GM04503 (cell line): ENCODE measurements at regions not wholly inside any gene's neighbourhood (a gene's known extent, or its start where the extent isn't known, plus 50 kb on each side); places are given as distances from the start of the nearest gene placed in this dataset.

Experiments used
- DNase-seq: peaks from one replicate; pipeline ENCODE4 v3.0.0-alpha.2; 2012; ENCODE audit warnings: low read depth

DNA sequence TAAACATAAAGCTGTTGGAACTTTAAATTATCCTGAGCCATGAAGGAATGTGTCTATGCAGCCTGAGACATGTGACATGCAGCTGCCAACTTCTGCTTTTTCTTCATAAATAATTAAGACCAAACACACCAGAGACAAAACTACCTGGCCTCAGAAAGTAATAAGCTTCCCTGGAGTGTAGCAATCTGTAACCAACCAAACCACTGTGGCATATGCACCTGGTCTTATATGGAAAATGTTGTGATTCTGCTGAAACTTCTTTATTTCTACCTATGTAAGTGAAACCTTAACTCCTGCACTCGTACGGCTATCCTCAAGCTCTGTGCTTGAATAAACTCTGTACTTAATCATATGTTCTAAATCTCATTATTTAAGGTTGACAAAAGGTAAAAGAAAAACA is 515.0 kb downstream of the TMEM182 start:
- no peak for DNase-seq

DNA sequence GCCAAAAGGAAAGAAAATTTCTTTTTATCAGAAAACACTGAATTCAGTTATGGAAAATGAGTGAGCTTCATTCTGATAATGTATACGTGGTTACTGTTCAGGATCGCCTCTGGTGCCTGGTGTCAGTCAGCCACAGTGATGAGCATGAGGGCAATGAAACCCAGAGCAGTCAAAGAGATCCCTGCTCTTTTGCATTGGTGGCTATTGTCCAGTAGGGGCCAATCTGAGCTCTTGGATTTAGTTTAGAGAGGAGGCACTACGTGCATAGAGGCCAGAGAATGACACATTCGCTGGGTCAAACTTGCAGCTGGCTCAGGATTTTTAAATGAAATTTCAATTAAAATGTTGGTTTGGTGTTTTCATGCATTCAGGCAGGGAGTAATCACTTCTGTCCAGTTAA is 522.9 kb downstream of the TMEM182 start:
- DNase-seq, result no peak

DNA sequence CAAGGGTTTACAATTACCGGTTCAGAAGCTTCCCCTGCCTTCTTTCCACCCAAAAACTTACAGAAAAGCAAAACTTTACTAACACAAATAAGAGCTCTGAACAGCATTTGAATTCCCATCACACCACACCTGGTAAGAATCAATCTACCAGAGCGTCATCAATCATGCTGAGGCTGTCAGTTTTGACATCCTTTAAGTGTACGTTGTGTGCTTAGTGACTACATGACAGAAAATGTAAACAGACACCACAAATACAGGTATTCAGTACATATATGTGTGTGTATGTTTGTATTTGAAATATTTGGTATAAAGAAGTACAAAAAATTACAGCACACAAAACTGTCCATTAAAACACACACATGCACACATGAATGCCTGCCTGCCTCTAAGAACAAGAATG is 523.5 kb downstream of the TMEM182 start:
- no peak for DNase-seq

DNA sequence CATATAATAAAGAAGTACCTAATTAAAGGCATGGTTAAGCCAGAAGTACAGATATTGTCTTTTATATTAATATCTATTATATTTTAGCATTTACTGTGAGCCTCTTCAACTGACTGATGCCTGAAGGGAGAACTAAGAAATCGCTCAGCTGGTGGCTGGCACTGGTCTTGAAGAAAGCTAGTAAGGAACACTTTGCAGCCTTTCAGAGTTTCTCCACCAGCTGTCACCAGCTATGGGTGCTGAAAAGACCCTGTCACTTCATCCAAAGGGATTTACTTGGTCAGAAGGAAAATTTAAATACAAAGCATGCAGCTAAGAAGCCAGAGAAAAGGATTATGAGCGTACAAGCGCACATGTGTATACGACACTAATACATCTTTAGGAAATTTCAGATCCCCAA is 525.9 kb downstream of the TMEM182 start:
- no peak for DNase-seq

DNA sequence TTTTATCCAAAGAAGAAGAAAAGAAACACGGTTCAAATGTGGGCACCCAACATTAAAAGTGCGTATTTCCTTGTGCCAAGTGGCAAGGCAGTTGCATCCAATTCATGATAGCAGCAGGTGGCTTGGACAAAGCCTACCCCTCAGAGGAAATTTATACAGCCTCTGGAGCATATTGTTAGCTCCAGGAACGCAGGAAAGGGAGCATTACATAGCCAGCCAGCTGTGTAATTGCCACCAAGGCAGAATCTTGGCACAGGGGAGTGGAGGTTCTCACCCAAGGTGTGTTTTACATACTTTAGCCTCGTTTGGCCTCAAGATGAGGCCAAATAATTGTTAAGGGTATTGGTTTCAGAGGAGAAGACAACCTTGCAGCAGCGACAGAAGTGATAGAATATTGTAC is 526.9 kb downstream of the TMEM182 start:
- no peak for DNase-seq

DNA sequence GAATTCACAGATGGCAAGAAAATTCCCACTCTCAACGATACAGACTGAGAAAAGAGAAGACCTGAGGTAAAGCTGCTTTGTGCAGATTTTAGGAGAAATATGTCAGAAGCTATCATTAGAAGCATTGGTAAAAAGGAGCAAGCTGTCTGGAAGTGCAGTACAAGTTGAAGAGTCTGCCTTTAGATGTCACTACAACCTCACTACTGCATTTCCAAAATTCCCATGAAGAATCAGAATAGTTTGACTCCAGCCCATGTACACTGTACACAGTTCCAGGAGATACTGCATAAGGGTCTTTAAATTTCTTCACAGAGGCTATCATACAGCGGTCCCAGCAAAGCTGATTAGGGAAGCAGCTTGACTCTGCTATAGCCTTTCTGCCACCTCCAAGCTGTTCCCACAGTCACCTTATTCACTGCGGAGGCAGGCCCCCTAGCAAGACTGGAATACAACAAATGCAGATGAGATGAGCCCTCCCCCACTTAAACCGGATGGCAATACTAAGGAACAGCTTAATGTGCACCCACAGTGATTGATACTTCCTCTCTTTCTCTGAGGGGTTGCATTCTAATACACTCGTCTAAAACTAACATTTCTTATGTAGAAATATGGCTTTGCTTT is 527.4 kb downstream of the TMEM182 start:
- DNase-seq, result no peak

DNA sequence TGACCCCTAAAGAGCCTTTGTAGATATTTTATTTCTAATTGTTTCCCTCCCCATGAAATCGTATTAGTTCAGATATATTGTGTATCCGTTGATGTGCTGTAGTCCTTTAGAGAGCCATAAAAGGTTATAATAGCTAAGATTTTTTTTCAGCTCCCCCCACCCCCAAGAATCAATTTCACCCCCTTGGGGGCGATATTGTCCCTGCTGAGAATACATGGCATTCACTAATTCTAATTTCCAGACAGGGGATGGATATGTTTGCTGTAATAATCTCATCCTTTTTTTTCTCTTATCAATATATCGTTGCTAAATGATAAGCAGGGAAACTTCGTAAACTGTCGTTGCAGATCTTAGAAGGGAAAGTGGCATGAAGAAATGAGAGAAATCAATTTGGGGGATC is 530.7 kb downstream of the TMEM182 start:
- no peak for DNase-seq

DNA sequence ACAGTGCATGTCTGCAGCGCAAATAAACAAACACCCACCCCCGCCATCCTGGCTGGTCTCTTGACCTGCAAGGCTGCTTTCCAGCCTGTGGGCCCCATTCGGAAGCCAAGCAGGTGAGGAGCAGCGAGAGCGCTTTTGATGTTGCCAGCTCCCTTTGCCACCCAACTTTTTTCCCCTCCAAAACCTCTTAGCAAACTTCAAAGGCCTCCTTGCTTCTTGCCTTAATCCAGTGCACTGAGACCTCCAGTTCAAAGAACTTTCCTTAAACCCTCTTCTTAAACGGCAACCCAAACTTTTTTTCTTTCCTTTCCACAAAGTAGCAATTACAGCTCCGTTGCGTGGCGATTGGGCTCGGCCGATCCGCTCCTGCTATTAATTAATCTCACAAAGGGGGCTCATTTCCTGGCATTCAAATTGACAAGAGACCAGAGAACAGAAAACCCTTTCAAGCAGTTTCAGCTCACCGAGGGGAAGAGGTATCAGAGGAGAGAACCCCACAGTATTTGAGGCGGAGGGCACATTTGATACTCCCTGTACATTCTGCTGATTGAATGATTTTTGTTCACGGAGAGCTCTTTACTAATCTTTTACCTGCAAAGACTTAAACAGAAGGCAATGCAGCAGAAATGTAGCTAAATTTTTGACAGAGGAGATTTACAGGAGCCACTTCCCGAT is 531.4 kb downstream of the TMEM182 start:
- no peak for DNase-seq

DNA sequence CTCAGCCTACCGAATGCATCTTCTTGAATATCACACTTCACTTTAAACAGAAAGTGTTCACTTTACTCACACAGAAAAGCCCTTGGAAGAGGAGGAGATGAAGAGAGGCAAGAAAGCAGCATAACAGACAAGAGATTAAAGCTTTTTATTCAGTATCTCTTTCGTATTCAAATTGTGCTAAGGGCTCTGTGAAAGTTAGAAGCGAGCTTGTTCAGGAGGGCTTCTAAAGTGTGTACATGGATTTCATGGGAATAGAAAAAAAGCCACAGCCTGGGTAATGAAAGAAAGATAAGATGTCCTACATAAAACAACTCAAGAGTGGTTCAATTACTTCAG is 531.9 kb downstream of the TMEM182 start:
- DNase-seq, result no peak

DNA sequence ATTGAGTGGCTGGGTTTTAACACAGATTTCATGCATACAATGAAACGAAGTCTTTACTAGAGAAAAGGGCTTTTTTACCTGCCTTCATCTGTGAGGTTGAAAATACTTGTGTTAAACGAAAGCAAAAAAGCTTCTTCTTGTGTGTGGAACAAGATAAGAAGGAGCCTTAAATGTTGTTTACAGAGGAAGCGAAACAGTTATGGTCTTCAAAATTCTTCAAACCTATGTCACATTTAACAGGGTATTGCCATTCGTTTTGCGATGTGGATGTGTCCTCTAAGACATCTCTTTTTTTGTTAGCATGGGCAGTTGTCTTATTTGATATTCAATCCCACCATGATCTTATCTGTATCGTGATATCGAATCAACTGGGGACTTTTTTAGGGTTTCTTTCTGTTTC is 532.6 kb downstream of the TMEM182 start:
- no peak for DNase-seq

DNA sequence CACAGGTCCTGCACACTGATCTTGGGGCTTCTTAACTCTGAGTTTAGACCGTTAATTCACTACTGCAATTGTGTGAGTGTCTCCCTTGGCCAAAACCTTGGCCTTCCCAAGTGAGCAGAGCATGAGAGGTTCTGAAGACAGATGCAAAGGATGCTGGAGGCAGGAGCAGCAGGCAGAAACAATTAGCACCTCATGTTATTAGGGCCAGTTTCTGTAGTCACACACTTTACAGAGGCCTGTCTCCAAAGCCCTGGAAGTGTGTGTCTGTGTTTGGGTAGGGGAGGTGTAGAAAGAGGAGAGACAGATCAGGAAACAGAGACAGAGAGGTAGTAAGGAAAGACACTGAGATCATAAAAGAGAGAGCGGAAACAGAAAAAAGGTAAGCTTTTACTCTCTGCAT is 533.8 kb downstream of the TMEM182 start:
- DNase-seq, result no peak

DNA sequence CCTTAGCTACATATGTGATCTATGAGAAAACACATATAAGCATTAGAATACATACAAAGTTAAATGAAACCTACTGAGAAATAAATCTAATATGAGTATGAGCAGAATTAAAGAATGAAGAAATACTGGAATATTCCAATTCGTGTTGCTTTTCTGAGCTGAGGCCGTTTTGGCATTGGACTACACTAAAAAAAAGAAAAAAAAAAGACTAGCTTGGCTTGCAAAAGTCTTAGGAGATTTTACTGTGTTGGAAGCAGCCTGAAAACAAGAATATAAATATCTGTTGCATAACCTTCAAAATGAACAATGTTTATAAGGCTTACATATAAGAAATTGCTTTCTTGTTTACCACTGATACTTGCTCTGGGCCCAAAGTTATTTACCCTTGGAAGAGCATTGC is 562.8 kb downstream of the TMEM182 start:
- no peak for DNase-seq

DNA sequence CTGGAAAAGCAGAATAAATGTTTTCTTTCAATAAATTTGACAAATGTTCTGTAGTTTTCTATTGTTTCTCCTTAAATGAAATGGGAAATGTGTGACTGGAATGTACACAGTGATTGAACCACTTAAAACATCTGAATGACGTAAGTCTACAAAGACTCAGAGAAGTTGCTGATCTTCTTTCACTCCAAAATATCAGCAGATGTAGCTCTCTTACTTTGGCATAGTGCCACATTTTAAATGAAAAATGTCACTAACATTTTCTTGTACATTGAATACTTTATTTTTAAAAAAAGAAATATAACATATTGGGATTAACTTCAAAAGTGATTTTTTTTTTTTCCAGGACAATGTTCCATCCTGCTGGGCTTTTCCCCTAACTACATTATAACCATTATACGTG is 565.6 kb downstream of the TMEM182 start:
- no peak for DNase-seq

DNA sequence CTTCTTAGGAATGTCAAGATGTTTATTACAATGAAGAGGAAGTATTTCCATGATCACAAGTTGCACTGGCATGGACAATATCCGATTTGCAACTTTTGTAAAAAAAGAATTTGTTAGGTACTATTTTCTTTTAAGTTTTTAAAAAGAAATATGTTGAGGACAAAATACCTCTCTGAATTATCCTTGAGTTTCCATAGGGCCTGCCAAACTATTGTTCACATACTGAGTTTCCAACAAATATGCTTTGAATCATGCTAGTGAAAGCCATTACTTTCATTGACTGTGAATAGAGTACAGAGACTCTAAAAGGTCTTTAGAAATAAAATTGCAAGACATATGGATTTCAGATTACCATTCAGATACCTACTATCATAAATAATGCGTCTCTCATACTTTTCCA is 566.1 kb downstream of the TMEM182 start:
- no peak for DNase-seq

DNA sequence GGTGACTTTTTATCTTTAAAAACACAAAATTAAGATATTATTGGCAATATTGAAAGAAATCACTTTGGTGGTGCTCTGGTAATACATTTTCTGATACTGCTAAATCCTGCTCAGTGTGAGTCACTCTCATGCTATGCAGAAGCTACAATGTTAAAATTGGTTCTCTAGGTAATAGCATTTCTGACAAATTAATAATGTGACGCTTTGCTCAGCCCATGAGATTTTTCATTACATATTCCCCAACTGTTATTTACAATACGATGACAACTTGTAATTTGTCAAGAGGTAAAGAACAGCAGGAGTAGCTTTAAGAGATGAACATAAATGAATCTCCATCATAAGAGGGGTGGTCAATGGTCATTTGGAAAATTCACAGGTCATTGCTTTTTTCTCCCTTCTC is 573.6 kb downstream of the TMEM182 start:
- no peak for DNase-seq

DNA sequence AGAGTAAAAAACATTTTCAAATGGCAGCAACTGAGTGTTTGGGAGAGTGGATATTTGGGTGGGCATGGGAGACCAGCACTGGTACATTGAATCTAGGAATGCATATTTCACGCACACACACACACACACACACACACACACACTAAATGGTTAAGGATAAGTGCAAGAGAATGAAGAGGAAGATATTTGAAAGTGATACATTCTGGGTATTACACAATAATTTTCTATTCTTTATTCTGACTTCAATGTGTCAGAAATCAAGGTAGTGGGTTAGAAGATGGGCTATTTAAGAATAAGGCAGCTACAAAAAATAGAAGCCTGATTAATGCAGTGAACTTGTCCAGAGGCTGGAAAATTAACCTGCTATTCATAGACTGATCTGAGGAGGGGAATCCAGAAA is 577.0 kb downstream of the TMEM182 start:
- no peak for DNase-seq

DNA sequence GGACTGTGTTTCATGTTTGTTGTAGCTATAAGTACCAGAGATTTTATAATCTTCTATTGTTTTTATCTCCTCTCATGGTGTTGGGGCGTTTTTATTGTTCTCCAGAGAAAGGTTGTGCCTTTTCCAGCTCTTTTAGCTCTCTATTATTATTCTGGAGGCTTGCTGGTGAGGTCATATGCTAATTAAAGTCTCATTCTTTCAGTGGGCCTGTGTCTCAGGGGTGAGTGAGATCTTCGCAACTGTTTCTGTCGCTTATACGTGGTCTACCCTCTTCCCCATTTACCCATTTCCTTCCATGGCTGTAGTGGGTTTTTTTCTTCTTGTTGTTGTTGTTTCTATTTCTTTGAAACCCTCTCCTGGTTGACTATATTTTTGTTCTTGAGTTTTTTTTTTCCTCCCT is 584.9 kb downstream of the TMEM182 start:
- no peak for DNase-seq

DNA sequence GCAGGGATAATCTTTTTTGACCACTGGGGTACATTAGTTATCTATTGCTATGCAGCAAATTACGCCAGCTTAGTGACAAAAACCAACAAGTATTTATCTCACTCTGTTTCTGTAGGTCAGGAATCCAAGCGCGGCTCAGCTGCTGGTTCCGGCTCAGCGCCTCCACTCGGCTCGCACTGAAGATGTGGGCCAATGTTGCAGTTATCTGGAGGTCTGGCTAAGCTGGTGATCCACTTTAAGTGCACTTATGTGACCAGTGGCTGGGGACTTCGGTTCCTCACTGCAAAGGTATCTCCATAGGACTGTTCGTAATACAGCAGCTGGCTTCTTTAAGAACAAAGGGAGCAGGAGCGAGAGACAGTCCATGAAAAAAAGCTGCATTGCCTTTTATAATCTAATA is 591.9 kb downstream of the TMEM182 start:
- DNase-seq, result no peak

DNA sequence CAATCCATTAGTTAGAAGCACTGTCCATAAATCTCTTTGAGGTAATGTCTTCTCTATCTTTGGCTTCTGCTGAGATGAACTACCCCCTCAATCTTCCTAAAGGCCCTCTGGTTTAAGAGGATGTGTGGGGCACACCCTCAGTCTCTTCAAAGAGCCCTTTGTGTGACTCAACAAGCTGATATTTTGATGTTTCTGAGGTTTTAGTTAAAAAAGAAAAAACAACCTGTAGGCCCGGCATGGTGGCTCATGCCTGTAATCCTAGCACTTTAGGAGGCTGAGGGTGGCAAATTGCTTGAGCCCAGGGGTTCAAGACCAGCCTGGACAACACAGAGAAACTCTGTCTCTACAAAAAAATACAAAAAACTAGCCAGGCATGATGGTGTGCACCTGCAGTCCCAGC is 593.5 kb downstream of the TMEM182 start:
- DNase-seq, result no peak

DNA sequence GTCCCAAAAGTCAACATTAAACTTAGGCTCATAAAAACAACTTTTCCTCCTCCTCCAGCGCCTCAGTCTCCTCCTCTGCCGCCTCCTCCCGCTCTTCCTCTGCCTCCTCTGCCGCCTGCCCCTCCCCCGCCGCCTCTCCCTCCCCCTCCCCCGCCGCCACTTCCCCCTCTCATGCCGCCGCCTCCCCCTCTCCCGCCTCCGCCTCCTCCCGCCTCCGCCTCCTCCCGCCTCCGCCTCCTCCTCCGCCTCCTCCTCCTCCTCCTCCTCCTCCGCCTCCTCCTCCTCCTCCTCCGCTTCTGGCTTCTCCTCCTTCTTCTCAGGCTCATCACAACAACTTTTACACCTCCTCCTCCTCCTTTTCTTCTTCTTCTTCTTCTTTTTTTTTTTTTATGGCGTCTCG is 599.9 kb downstream of the TMEM182 start:
- no peak for DNase-seq

DNA sequence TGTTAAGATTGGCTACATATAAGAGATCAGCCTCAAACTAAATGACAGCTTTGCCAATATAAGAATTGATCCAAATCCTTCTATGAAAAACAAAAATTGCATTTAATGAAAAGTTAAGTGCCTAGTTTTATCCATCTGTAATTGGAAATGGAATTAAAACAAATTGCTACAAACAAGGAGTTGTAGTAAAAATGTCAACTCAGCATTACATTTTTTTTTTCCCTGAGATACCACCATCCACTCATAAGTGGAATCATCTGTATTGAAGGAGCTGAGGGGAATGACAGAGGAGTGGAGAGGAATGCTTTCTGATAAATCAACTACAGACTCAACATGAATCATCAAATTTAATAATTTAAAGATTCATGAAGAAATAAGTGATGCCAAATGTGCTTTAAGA is 601.8 kb downstream of the TMEM182 start:
- no peak for DNase-seq

DNA sequence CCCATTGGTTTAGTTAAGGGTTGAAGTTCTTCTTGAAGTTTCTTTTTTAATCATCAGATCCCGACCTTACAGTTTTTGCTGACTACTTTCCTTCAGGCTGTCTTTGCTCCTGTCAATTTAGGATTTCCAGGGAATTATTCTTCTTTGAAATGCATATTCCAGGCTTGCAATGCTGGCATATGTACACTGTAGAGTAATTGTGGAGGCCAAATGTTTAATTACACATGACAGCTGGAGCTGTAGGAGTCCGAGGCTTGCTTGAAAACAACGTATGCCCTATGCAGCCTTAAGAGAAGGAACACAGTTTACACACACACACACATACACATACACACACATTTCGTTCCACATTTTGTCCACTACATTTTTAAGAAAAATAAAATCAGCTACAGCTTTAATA is 602.3 kb downstream of the TMEM182 start:
- DNase-seq, result no peak

DNA sequence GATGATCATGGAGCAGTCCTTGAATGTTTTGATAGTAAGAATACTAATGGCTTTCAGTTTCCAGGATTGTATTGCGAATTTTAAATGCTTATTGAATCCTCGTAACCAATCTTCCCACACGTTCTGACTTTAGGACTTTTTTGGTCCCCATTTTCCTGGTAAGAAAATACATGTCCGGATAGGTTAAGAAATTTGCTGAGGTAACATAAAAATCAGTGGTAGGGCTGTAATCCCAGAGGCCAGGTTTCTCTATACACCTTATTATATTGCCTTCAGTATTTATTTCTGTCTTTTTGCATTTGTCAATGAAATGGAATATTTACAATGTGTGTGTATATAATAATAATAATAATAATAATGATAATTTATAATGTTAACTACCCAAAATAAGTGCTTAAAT is 603.2 kb downstream of the TMEM182 start:
- no peak for DNase-seq

DNA sequence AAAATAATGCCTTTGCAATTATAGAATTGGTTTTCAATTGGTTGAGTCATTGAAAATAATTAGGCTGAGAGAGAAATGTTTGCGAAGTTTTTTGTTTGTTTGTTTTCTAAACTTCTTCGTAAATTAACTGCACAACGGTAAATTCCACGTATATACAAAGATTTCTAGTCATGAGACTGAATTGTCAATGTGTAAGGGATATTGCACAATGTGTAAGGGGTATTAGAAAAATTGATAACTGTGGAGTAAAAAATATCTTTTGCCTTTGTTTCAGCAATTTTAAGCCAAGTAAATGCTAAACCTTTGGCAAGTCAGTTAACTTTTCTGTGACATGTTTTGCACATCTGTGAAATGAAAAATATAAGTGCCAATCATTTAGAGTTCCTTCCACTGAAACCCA is 606.0 kb downstream of the TMEM182 start:
- DNase-seq, result no peak

DNA sequence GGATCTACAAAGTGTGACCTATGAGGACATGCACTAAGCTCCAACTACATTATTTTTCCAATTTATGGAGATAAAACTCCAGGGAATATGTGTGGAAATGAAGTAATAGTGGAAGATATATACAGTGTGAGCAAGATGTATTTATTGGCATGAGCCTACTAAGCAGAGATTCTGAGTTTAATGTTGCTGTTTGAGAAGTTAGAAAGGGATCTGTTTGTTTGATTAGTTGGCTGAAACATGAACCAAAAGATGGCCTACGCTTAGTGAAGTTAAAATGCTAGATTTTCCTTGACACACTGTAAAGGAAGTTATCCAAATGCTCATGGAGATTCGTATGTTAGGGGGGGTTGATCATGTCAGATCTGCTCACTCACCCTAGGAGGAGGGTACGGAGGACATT is 621.7 kb downstream of the TMEM182 start:
- DNase-seq, result no peak
